SH-SY5Y (cell line): ENCODE measurements at regions not wholly inside any gene's neighbourhood (a gene's known extent, or its start where the extent isn't known, plus 50 kb on each side); places are given as distances from the start of the nearest gene placed in this dataset.

Experiments
- GATA2 ChIP-seq: IDR thresholded peaks from 2 replicates; pipeline ENCODE4 v1.6.1; 2011; ENCODE audit warnings: mild to moderate bottlenecking, low read depth, low read length
- GATA3 ChIP-seq: IDR thresholded peaks from 2 replicates; pipeline ENCODE4 v1.6.1; 2011; ENCODE audit warnings: low read depth, mild to moderate bottlenecking, low read length, moderate library complexity

GRCh38 chr6:145043926-145044500 lies 691.3 kb downstream of the EPM2A start:
- TF ChIP-seq GATA2 (no peak), GATA3 (no peak)
